GM19328 (cell line): ENCODE measurements at regions not wholly inside any gene's neighbourhood (a gene's known extent, or its start where the extent isn't known, plus 50 kb on each side); places are given as distances from the start of the nearest gene placed in this dataset.
"Not testable (repeated sequence)": the region's sequence is repeated elsewhere in the genome, so short reads cannot be mapped to it uniquely, and the experiment has no call there.

ENCODE experiments used
- ATAC-seq: cut with Tn5 transposase; IDR thresholded peaks from one replicate; pipeline ENCODE4 v1.9.1; 2021; ENCODE audit warnings: mild to moderate bottlenecking, moderate library complexity; ENCODE audit not compliant: unreplicated experiment

- no peak for ATAC-seq
Observed at GRCh38 chr7:37598824-37599223, 84.7 kb upstream of the GPR141 start.

- no peak for ATAC-seq
Observed at GRCh38 chr7:37601321-37601720, 82.2 kb upstream of the GPR141 start.

- ATAC-seq = no peak
Observed at GRCh38 chr7:37604078-37604477, 79.5 kb upstream of the GPR141 start.

GRCh38 chr7:37617406-37617805 is 66.2 kb upstream of the GPR141 start:
- ATAC-seq = not testable (repeated sequence)

GRCh38 chr7:37633048-37633447 is 50.5 kb upstream of the GPR141 start:
- no peak for ATAC-seq
